CD4-positive, alpha-beta T cell treated with Interleukin-12 subunit alpha and Interleukin-12 subunit beta, for 1 hour (primary cell): ENCODE measurements at regions not wholly inside any gene's neighbourhood (a gene's known extent, or its start where the extent isn't known, plus 50 kb on each side); places are given as distances from the start of the nearest gene placed in this dataset.
"Not testable (repeated sequence)": the region's sequence is repeated elsewhere in the genome, so short reads cannot be mapped to it uniquely, and the experiment has no call there.

Experiments used
- DNase-seq: peaks from one replicate; pipeline ENCODE4 v3.0.0-alpha.2; 2020

GRCh38 chr1:195909061-195909460 is 699.2 kb downstream of the KCNT2 start:
- DNase-seq, result no peak

- DNase-seq, result no peak
Observed at GRCh38 chr1:195908121-195908520, 700.1 kb downstream of the KCNT2 start.

GRCh38 chr1:195903203-195903602 is 705.0 kb downstream of the KCNT2 start:
- DNase-seq, result no peak

GRCh38 chr1:195902779-195903178 is 705.5 kb downstream of the KCNT2 start:
- no peak for DNase-seq

- DNase-seq, result no peak
Observed at GRCh38 chr1:195899762-195900352, 708.4 kb downstream of the KCNT2 start.

- DNase-seq, result no peak
Observed at GRCh38 chr1:195898924-195899323, 709.3 kb downstream of the KCNT2 start.

GRCh38 chr1:195898373-195898772 is 709.9 kb downstream of the KCNT2 start:
- DNase-seq, result no peak

- DNase-seq, result no peak
Observed at GRCh38 chr1:195897076-195897475, 711.2 kb downstream of the KCNT2 start.

- no peak for DNase-seq
Observed at GRCh38 chr1:195894411-195894810, 713.8 kb downstream of the KCNT2 start.

- DNase-seq, result no peak
Observed at GRCh38 chr1:195886000-195886399, 722.2 kb downstream of the KCNT2 start.

- DNase-seq, result no peak
Observed at GRCh38 chr1:195878478-195878877, 729.8 kb downstream of the KCNT2 start.

GRCh38 chr1:195876792-195877191 is 731.4 kb downstream of the KCNT2 start:
- no peak for DNase-seq

- DNase-seq, result no peak
Observed at GRCh38 chr1:195872376-195872775, 735.9 kb downstream of the KCNT2 start.

GRCh38 chr1:195867638-195868037 is 740.6 kb downstream of the KCNT2 start:
- no peak for DNase-seq

GRCh38 chr1:195866781-195867222 is 741.4 kb downstream of the KCNT2 start:
- DNase-seq, result no peak

GRCh38 chr1:195866091-195866780 is 742.0 kb downstream of the KCNT2 start:
- DNase-seq, result no peak

- DNase-seq, result no peak
Observed at GRCh38 chr1:195851804-195852203, 756.4 kb downstream of the KCNT2 start.

GRCh38 chr1:195851016-195851601 is 757.1 kb downstream of the KCNT2 start:
- DNase-seq, result no peak

- no peak for DNase-seq
Observed at GRCh38 chr1:195849180-195849579, 759.1 kb downstream of the KCNT2 start.

GRCh38 chr1:195847957-195848875 is 760.0 kb downstream of the KCNT2 start:
- DNase-seq, result not testable (repeated sequence)

- no peak for DNase-seq
Observed at GRCh38 chr1:195831789-195832188, 776.5 kb downstream of the KCNT2 start.

GRCh38 chr1:195828325-195828724 is 779.9 kb downstream of the KCNT2 start:
- no peak for DNase-seq

- DNase-seq, result no peak
Observed at GRCh38 chr1:195820925-195821324, 787.3 kb downstream of the KCNT2 start.
